ENCODE measurements at regions not wholly inside any gene's neighbourhood (a gene's known extent, or its start where the extent isn't known, plus 50 kb on each side); places are given as distances from the start of the nearest gene placed in this dataset.

GRCh38 chr10:117747636-117748035 lies 205.1 kb downstream of the EMX2 start:
- Mint-ChIP-seq H3K27me3 (ENCODE audit: insufficient read depth, low read depth, poor library complexity) (peaks cover 7% of the 10 kb centered on the region), H3K9me3 (no peaks in the 10 kb centered on the region), H3K4me3 (no peak overlapping the region), H3K4me1 (no peaks in the 10 kb centered on the region), H3K27ac (no peak overlapping the region), H3K36me3 (ENCODE audit: low read depth) (no peaks in the 10 kb centered on the region)
- Histone ChIP-seq H3K4me2 (no peak overlapping the region), H3K9me2 (ENCODE audit: insufficient read depth) (no peaks in the 10 kb centered on the region), H3K27ac (ENCODE audit: low read depth) (no peak overlapping the region), H3K27me3 (ENCODE audit: insufficient read depth) (no peaks in the 10 kb centered on the region), H3K4me1 (ENCODE audit: insufficient read depth) (no peaks in the 10 kb centered on the region), H4K20me1 (replicated peaks; ENCODE audit: insufficient read depth) (no peaks in the 10 kb centered on the region), H3K79me2 (replicated peaks; ENCODE audit: insufficient read depth) (no peaks in the 10 kb centered on the region), H2AFZ (no peak overlapping the region), H3F3A (replicated peaks; ENCODE audit: low read depth) (no peaks in the 10 kb centered on the region), H3K36me3 (ENCODE audit: insufficient read depth) (no peaks in the 10 kb centered on the region), H3K4me3 (no peak overlapping the region)
- TF ChIP-seq POLR2AphosphoS5 (IDR thresholded peaks at IDR 0.05; ENCODE audit: low read depth) (no peak), ETS1 (IDR thresholded peaks at IDR 0.05) (no peak), EZH2phosphoT487 (IDR thresholded peaks at IDR 0.05; ENCODE audit: unreplicated experiment) (no peak), EZH2 (IDR thresholded peaks at IDR 0.05; ENCODE audit: low read depth, unreplicated experiment) (no peak), NANOG (IDR thresholded peaks at IDR 0.05; ENCODE audit: borderline replicate concordance) (no peak), ZNF114 (CRISPR knock-in tag; IDR thresholded peaks at IDR 0.05) (no peak)
- TF ChIP-seq, protein P1, sequence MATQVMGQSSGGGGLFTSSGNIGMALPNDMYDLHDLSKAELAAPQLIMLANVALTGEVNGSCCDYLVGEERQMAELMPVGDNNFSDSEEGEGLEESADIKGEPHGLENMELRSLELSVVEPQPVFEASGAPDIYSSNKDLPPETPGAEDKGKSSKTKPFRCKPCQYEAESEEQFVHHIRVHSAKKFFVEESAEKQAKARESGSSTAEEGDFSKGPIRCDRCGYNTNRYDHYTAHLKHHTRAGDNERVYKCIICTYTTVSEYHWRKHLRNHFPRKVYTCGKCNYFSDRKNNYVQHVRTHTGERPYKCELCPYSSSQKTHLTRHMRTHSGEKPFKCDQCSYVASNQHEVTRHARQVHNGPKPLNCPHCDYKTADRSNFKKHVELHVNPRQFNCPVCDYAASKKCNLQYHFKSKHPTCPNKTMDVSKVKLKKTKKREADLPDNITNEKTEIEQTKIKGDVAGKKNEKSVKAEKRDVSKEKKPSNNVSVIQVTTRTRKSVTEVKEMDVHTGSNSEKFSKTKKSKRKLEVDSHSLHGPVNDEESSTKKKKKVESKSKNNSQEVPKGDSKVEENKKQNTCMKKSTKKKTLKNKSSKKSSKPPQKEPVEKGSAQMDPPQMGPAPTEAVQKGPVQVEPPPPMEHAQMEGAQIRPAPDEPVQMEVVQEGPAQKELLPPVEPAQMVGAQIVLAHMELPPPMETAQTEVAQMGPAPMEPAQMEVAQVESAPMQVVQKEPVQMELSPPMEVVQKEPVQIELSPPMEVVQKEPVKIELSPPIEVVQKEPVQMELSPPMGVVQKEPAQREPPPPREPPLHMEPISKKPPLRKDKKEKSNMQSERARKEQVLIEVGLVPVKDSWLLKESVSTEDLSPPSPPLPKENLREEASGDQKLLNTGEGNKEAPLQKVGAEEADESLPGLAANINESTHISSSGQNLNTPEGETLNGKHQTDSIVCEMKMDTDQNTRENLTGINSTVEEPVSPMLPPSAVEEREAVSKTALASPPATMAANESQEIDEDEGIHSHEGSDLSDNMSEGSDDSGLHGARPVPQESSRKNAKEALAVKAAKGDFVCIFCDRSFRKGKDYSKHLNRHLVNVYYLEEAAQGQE (IDR thresholded peaks at IDR 0.05; ENCODE audit: unreplicated experiment): no peak
- TF ChIP-seq, protein P2, sequence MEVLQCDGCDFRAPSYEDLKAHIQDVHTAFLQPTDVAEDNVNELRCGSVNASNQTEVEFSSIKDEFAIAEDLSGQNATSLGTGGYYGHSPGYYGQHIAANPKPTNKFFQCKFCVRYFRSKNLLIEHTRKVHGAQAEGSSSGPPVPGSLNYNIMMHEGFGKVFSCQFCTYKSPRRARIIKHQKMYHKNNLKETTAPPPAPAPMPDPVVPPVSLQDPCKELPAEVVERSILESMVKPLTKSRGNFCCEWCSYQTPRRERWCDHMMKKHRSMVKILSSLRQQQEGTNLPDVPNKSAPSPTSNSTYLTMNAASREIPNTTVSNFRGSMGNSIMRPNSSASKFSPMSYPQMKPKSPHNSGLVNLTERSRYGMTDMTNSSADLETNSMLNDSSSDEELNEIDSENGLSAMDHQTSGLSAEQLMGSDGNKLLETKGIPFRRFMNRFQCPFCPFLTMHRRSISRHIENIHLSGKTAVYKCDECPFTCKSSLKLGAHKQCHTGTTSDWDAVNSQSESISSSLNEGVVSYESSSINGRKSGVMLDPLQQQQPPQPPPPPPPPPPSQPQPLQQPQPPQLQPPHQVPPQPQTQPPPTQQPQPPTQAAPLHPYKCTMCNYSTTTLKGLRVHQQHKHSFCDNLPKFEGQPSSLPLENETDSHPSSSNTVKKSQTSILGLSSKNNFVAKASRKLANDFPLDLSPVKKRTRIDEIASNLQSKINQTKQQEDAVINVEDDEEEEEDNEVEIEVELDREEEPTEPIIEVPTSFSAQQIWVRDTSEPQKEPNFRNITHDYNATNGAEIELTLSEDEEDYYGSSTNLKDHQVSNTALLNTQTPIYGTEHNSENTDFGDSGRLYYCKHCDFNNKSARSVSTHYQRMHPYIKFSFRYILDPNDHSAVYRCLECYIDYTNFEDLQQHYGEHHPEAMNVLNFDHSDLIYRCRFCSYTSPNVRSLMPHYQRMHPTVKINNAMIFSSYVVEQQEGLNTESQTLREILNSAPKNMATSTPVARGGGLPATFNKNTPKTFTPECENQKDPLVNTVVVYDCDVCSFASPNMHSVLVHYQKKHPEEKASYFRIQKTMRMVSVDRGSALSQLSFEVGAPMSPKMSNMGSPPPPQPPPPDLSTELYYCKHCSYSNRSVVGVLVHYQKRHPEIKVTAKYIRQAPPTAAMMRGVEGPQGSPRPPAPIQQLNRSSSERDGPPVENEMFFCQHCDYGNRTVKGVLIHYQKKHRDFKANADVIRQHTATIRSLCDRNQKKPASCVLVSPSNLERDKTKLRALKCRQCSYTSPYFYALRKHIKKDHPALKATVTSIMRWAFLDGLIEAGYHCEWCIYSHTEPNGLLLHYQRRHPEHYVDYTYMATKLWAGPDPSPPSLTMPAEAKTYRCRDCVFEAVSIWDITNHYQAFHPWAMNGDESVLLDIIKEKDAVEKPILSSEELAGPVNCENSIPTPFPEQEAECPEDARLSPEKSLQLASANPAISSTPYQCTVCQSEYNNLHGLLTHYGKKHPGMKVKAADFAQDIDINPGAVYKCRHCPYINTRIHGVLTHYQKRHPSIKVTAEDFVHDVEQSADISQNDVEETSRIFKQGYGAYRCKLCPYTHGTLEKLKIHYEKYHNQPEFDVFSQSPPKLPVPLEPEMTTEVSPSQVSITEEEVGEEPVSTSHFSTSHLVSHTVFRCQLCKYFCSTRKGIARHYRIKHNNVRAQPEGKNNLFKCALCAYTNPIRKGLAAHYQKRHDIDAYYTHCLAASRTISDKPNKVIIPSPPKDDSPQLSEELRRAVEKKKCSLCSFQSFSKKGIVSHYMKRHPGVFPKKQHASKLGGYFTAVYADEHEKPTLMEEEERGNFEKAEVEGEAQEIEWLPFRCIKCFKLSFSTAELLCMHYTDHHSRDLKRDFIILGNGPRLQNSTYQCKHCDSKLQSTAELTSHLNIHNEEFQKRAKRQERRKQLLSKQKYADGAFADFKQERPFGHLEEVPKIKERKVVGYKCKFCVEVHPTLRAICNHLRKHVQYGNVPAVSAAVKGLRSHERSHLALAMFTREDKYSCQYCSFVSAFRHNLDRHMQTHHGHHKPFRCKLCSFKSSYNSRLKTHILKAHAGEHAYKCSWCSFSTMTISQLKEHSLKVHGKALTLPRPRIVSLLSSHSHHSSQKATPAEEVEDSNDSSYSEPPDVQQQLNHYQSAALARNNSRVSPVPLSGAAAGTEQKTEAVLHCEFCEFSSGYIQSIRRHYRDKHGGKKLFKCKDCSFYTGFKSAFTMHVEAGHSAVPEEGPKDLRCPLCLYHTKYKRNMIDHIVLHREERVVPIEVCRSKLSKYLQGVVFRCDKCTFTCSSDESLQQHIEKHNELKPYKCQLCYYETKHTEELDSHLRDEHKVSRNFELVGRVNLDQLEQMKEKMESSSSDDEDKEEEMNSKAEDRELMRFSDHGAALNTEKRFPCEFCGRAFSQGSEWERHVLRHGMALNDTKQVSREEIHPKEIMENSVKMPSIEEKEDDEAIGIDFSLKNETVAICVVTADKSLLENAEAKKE (CRISPR knock-in tag; IDR thresholded peaks at IDR 0.05): no peak
- no peak for DNase-seq (ENCODE audit: low spot score)
- ATAC-seq: no peak

Measured in GM23338 (cell line).